IMR-90 (cell line): ENCODE measurements at regions not wholly inside any gene's neighbourhood (a gene's known extent, or its start where the extent isn't known, plus 50 kb on each side); places are given as distances from the start of the nearest gene placed in this dataset.

Experiments used
- ATAC-seq: fragments of 200-7000 bp; cut with Tn5 transposase; 2 replicates; pipeline ENCODE4 v1.9.1; 2020; ENCODE audit warnings: low read depth, mild to moderate bottlenecking, moderate library complexity
- BruUV-seq: library from RNA; stranded (reverse); fragments of 400-500 nt; replicated peaks from 2 replicates; lab custom pipeline; 2021; lab: Mats Ljungman, UMichigan
- CTCF ChIA-PET: fragments of 300-600 bp; formaldehyde crosslinking; extraction: SDS; loops from one replicate; lab custom pipeline; 2021; ENCODE audit warnings: antibody characterized with exemption; lab: Yijun Ruan, JAX
- POLR2A ChIA-PET: fragments of 300-600 bp; sonication (Branson Sonifier 250); formaldehyde crosslinking; loops from one replicate; lab custom pipeline; 2022; ENCODE audit warnings: antibody characterized with exemption; ENCODE audit not compliant: unreplicated experiment; lab: Charles Lee
- DNase-seq: peaks from one replicate; pipeline ENCODE4 v3.0.0; 2013
- H2AFZ ChIP-seq: replicated peaks from 2 replicates; pipeline ENCODE3; 2013; ENCODE audit warnings: low read length, mild to moderate bottlenecking; ENCODE audit not compliant: poor library complexity
- H2AK5ac ChIP-seq: 2 replicates; pipeline ENCODE4 v1.6.1; 2013; ENCODE audit warnings: low read depth, low read length, inconsistent platforms
- H2AK9ac ChIP-seq: replicated peaks from 2 replicates; pipeline ENCODE3; 2013; ENCODE audit warnings: mild to moderate bottlenecking, low read depth, low read length, moderate library complexity; ENCODE audit not compliant: poor library complexity
- H2BK120ac ChIP-seq: 2 replicates; pipeline ENCODE4 v1.6.1; 2013; ENCODE audit warnings: low read depth, low read length, inconsistent platforms
- H2BK15ac ChIP-seq: 3 replicates; pipeline ENCODE4 v1.6.1; 2013; ENCODE audit warnings: low read depth, low read length, inconsistent platforms
- H2BK20ac ChIP-seq: 2 replicates; pipeline ENCODE4 v1.6.1; 2013; ENCODE audit warnings: low read depth, mild to moderate bottlenecking, inconsistent platforms, low read length, moderate library complexity
- H2BK5ac ChIP-seq: 2 replicates; pipeline ENCODE4 v1.6.1; 2013; ENCODE audit warnings: mild to moderate bottlenecking, low read depth, low read length, inconsistent platforms; ENCODE audit not compliant: poor library complexity, severe bottlenecking
- H3K14ac ChIP-seq: replicated peaks from 2 replicates; pipeline ENCODE4 v1.6.1; 2013; ENCODE audit warnings: low read depth, low read length, inconsistent platforms
- H3K18ac ChIP-seq: 2 replicates; pipeline ENCODE4 v1.6.1; 2013; ENCODE audit warnings: low read depth, low read length, control low read depth
- H3K23ac ChIP-seq: 2 replicates; pipeline ENCODE4 v1.6.1; 2013; ENCODE audit warnings: low read depth, low read length, inconsistent platforms
- H3K27ac ChIP-seq: 2 replicates; pipeline ENCODE4 v1.5.1; 2013; ENCODE audit warnings: mild to moderate bottlenecking, control low read depth, low read length; ENCODE audit not compliant: insufficient read depth
- H3K27me3 ChIP-seq: 2 replicates; pipeline ENCODE4 v1.6.1; 2013; ENCODE audit warnings: low read length; ENCODE audit not compliant: control insufficient read depth, insufficient read depth
- H3K36me3 ChIP-seq: 2 replicates; pipeline ENCODE4 v1.6.1; 2013; ENCODE audit warnings: low read length, mixed read lengths; ENCODE audit not compliant: control insufficient read depth, insufficient read depth
- H3K4ac ChIP-seq: 2 replicates; pipeline ENCODE4 v1.6.1; 2013; ENCODE audit warnings: low read depth, low read length, inconsistent platforms
- H3K4me1 ChIP-seq: 2 replicates; pipeline ENCODE4 v1.6.1; 2013; ENCODE audit warnings: low read length, mixed read lengths; ENCODE audit not compliant: control insufficient read depth, insufficient read depth
- H3K4me2 ChIP-seq: 2 replicates; pipeline ENCODE4 v1.6.1; 2013; ENCODE audit warnings: low read depth, mild to moderate bottlenecking, control low read depth, low read length, moderate library complexity
- H3K4me3 ChIP-seq: 2 replicates; pipeline ENCODE4 v1.5.1; 2013; ENCODE audit warnings: low read depth, mild to moderate bottlenecking, control low read depth, low read length, moderate library complexity; ENCODE audit not compliant: insufficient read depth
- H3K56ac ChIP-seq: 2 replicates; pipeline ENCODE4 v1.6.1; 2013; ENCODE audit warnings: low read length, inconsistent platforms; ENCODE audit not compliant: insufficient read depth; ENCODE audit errors: extremely low read depth
- H3K79me1 ChIP-seq, 2 experiments: 2 replicates each; pipeline ENCODE4 v1.6.1; 2013; ENCODE audit warnings: low read length in 2 of 2, inconsistent platforms in 1 of 2, low read depth in 1 of 2
- H3K9ac ChIP-seq: 2 replicates; pipeline ENCODE4 v1.6.1; 2013; ENCODE audit warnings: low read depth, low read length, control low read depth
- H3K9me1 ChIP-seq: 2 replicates; pipeline ENCODE4 v1.6.1; 2013; ENCODE audit warnings: low read length, inconsistent platforms; ENCODE audit not compliant: insufficient read depth
- H3K9me3 ChIP-seq: 2 replicates; pipeline ENCODE4 v1.6.1; 2013; ENCODE audit warnings: low read length; ENCODE audit not compliant: control insufficient read depth, insufficient read depth
- H4K20me1 ChIP-seq: 2 replicates; pipeline ENCODE4 v1.6.1; 2013; ENCODE audit warnings: low read length, inconsistent platforms; ENCODE audit not compliant: insufficient read depth
- H4K5ac ChIP-seq: 2 replicates; pipeline ENCODE4 v1.6.1; 2013; ENCODE audit warnings: mild to moderate bottlenecking, low read depth, low read length, control low read depth
- H4K8ac ChIP-seq, 2 experiments: 2 replicates each; pipeline ENCODE4 v1.6.1; 2013; ENCODE audit warnings: low read depth in 2 of 2, low read length in 2 of 2, control low read depth in 1 of 2, inconsistent platforms in 1 of 2
- H4K91ac ChIP-seq: 2 replicates; pipeline ENCODE4 v1.6.1; 2013; ENCODE audit warnings: low read depth, low read length, inconsistent platforms; ENCODE audit not compliant: insufficient read depth
- CTCF ChIP-seq: conservative IDR thresholded peaks from 2 replicates; pipeline ENCODE4 v1.5.1; 2012; ENCODE audit warnings: mild to moderate bottlenecking, low read depth, low read length, improper control_type of control experiment
- ELK1 ChIP-seq: fragments of 150-350 bp; IDR thresholded peaks from 2 replicates; pipeline ENCODE4 v1.6.1; 2016; ENCODE audit warnings: low read depth, mild to moderate bottlenecking, low read length, moderate library complexity, borderline replicate concordance
- FOS ChIP-seq: fragments of 150-350 bp; IDR thresholded peaks from 2 replicates; pipeline ENCODE4 v1.6.1; 2016; ENCODE audit warnings: low read depth, low read length
- MAFK ChIP-seq: IDR thresholded peaks from 2 replicates; pipeline ENCODE4 v1.6.1; 2012; ENCODE audit warnings: low read depth, low read length, improper control_type of control experiment
- MAZ ChIP-seq: IDR thresholded peaks from 2 replicates; pipeline ENCODE4 v1.6.1; 2012; ENCODE audit warnings: low read depth, mild to moderate bottlenecking, low read length, improper control_type of control experiment, moderate library complexity, borderline replicate concordance
- NFE2L2 ChIP-seq: fragments of 150-350 bp; IDR thresholded peaks from 2 replicates; pipeline ENCODE4 v1.6.1; 2016; ENCODE audit warnings: low read depth, mild to moderate bottlenecking, low read length
- RAD21 ChIP-seq: IDR thresholded peaks from 2 replicates; pipeline ENCODE4 v1.6.1; 2012; ENCODE audit warnings: low read length, improper control_type of control experiment
- RFX5 ChIP-seq: IDR thresholded peaks from 2 replicates; pipeline ENCODE4 v1.8.0; 2012; ENCODE audit warnings: low read depth, mild to moderate bottlenecking, low read length, moderate library complexity
- SMC3 ChIP-seq: fragments of 150-350 bp; IDR thresholded peaks from 2 replicates; pipeline ENCODE4 v1.6.1; 2016; ENCODE audit warnings: low read depth, mild to moderate bottlenecking, antibody characterized with exemption, low read length, moderate library complexity
- USF2 ChIP-seq: fragments of 150-350 bp; IDR thresholded peaks from 2 replicates; pipeline ENCODE4 v1.6.1; 2017; ENCODE audit warnings: mild to moderate bottlenecking, antibody characterized with exemption, low read length, low read depth
- WGBS, 2 experiments: methylation state at CpG; one replicate each; pipeline versions ENCODE4 v1.1.5 to v1.1.7; 2013; ENCODE audit warnings: missing lambda C conversion rate in 2 of 2; ENCODE audit not compliant: insufficient read length in 1 of 2; ENCODE audit errors: extremely low coverage in 2 of 2; 5-methylcytosine and 5-hydroxymethylcytosine counted together
- dilution Hi-C: fragments of 300-500 bp; cut with HindIII; formaldehyde crosslinking; loops from one replicate; pipeline ENCODE4 v1.14.3; 2018; ENCODE audit warnings: low sequenced_read_pairs; ENCODE audit not compliant: unreplicated experiment
- in situ Hi-C: fragments of 300-500 bp; cut with MboI; formaldehyde crosslinking; loops from 3 replicates; pipeline ENCODE4 v1.14.3; 2019; ENCODE audit warnings: low sequenced_read_pairs, inconsistent platforms, mixed read lengths
- intact Hi-C: fragments of 100-400 bp; cut with micrococcal nuclease; formaldehyde crosslinking; loops from 2 replicates; pipeline ENCODE4 v1.10.0; 2022

DNA sequence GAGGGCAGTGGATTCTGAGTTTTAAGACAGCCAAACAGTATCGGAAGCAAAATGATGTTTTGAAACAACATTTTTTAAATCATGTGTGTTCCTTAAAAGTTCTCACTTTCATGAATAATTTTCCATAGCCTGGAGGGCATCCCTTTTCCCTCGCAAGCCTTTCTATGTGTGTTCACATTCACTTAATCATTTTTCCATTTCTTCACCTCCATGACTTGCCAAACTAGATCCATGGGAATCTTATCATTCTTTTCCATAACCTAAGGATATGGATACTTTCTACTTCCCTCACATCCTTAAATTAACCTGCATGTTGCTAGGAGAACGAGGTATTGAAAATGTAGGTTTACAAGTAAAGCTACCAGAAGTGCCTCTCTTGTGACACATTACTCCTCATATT is 94.2 kb upstream of the NPVF start:
- Histone ChIP-seq H3K79me1 (no peaks in the 10 kb centered on the region), H2BK120ac (no peak overlapping the region), H3K36me3 (no peaks in the 10 kb centered on the region), H3K27ac (no peak overlapping the region), H3K4ac (no peak overlapping the region), H4K20me1 (no peaks in the 10 kb centered on the region), H3K4me3 (no peak overlapping the region), H3K23ac (no peak overlapping the region), H3K4me1 (no peaks in the 10 kb centered on the region), H3K27me3 (no peaks in the 10 kb centered on the region), H2AK9ac (no peak overlapping the region), H3K4me2 (no peak overlapping the region), H2AFZ (no peak overlapping the region), H3K9ac (no peak overlapping the region), H3K9me3 (no peaks in the 10 kb centered on the region), H2BK15ac (no peak overlapping the region), H3K14ac (no peak overlapping the region), H3K18ac (no peak overlapping the region), H4K91ac (no peak overlapping the region), H4K8ac (no peak overlapping the region), H3K9me1 (no peaks in the 10 kb centered on the region), H3K56ac (no peak overlapping the region), H2AK5ac (no peak overlapping the region), H2BK20ac (no peak overlapping the region), H2BK5ac (no peak overlapping the region), H4K5ac (no peak overlapping the region)
- CTCF ChIA-PET = no interaction called here
- POLR2A ChIA-PET = no interaction called here
- intact Hi-C loops = no loop called here
- in situ Hi-C loops = no loop called here
- TF ChIP-seq RAD21 (no peak), MAZ (no peak), CTCF (no peak), MAFK (no peak), SMC3 (no peak), FOS (no peak), RFX5 (no peak), NFE2L2 (no peak), USF2 (no peak), ELK1 (no peak)
- BruUV-seq = no TSS peak
- ATAC-seq = no peak
- no peak for DNase-seq
- dilution Hi-C loops = no loop called here
- WGBS, 2 experiments = 80% methylated on average over 1 of the region's 3 CpGs; no CpG with 5 or more reads in 1 of the 2 experiments
